A673 (cell line): ENCODE measurements at regions not wholly inside any gene's neighbourhood (a gene's known extent, or its start where the extent isn't known, plus 50 kb on each side); places are given as distances from the start of the nearest gene placed in this dataset.

Experiments used
- BruUV-seq: library from RNA; stranded (reverse); fragments of 400-500 nt; replicated peaks from 2 replicates; lab custom pipeline; 2021; lab: Mats Ljungman, UMichigan
- CTCF ChIA-PET: fragments of 300-600 bp; sonication (Branson Sonifier 250); formaldehyde crosslinking; loops from one replicate; lab custom pipeline; 2022; ENCODE audit warnings: antibody characterized with exemption; lab: Charles Lee
- POLR2A ChIA-PET: fragments of 300-600 bp; sonication (Branson Sonifier 250); formaldehyde crosslinking; loops from one replicate; lab custom pipeline; 2022; ENCODE audit warnings: antibody characterized with exemption; ENCODE audit not compliant: low non-redundant PET; lab: Charles Lee
- DNase-seq: peaks from one replicate; pipeline ENCODE4 v3.0.0-alpha.2; 2015; ENCODE audit warnings: low spot score
- H3K27ac ChIP-seq: fragments of 200-600 bp; sonication (generic); 2 replicates; pipeline ENCODE4 v1.5.1; 2016; ENCODE audit warnings: mixed run types, low read depth, mild to moderate bottlenecking, mixed read lengths, antibody characterized with exemption, low read length; ENCODE audit not compliant: poor library complexity, severe bottlenecking
- H3K27me3 ChIP-seq: fragments of 200-600 bp; sonication (generic); replicated peaks from 2 replicates; pipeline ENCODE4 v1.6.1; 2017; ENCODE audit warnings: mixed run types, low read depth, mild to moderate bottlenecking, mixed read lengths, antibody characterized with exemption, low read length; ENCODE audit not compliant: insufficient read depth, poor library complexity
- H3K36me3 ChIP-seq: fragments of 200-600 bp; sonication (generic); 2 replicates; pipeline ENCODE4 v1.6.1; 2016; ENCODE audit warnings: mixed run types, mild to moderate bottlenecking, mixed read lengths, antibody characterized with exemption, low read length; ENCODE audit not compliant: insufficient read depth, poor library complexity, severe bottlenecking
- H3K4me1 ChIP-seq: fragments of 200-600 bp; sonication (generic); 2 replicates; pipeline ENCODE4 v1.6.1; 2017; ENCODE audit warnings: mixed run types, mild to moderate bottlenecking, mixed read lengths, antibody characterized with exemption, low read length; ENCODE audit not compliant: insufficient read depth, poor library complexity, severe bottlenecking
- H3K4me3 ChIP-seq: fragments of 200-600 bp; sonication (generic); 2 replicates; pipeline ENCODE4 v1.5.1; 2016; ENCODE audit warnings: low read depth, mixed run types, mild to moderate bottlenecking, mixed read lengths, low read length; ENCODE audit not compliant: poor library complexity, severe bottlenecking
- H3K9me3 ChIP-seq: fragments of 200-600 bp; sonication (generic); 2 replicates; pipeline ENCODE4 v1.6.1; 2016; ENCODE audit warnings: mixed run types, low read depth, mild to moderate bottlenecking, mixed read lengths, antibody characterized with exemption, low read length; ENCODE audit not compliant: poor library complexity, severe bottlenecking
- CTCF ChIP-seq: fragments of 300-800, 200-600 bp; sonication (generic); conservative IDR thresholded peaks from 2 replicates; pipeline ENCODE4 v1.5.1; 2017; ENCODE audit warnings: low read depth, mild to moderate bottlenecking, antibody characterized with exemption, low read length, moderate library complexity, mixed read lengths
- EZH2 ChIP-seq: fragments of 200-600 bp; sonication (generic); IDR thresholded peaks from 2 replicates; pipeline ENCODE4 v1.6.1; 2017; ENCODE audit warnings: borderline replicate concordance, low read depth, mild to moderate bottlenecking, mixed read lengths, antibody characterized with exemption, low read length; ENCODE audit not compliant: poor library complexity, severe bottlenecking
- intact Hi-C: fragments of 100-400 bp; cut with micrococcal nuclease; formaldehyde crosslinking; loops from one replicate; pipeline ENCODE4 v1.10.0; 2022; ENCODE audit not compliant: unreplicated experiment

GRCh38 chr5:158108177-158108576 lies 249.2 kb upstream of the CLINT1 start:
- H3K27ac ChIP-seq: no peak overlapping the region
- TF ChIP-seq CTCF (no peak), EZH2 (no peak)
- no peaks in the 10 kb centered on the region for H3K4me1 ChIP-seq
- H3K4me3 ChIP-seq: no peak overlapping the region
- no peaks in the 10 kb centered on the region for H3K27me3 ChIP-seq
- CTCF ChIA-PET: no interaction called here
- POLR2A ChIA-PET: no interaction called here
- H3K9me3 ChIP-seq: no peaks in the 10 kb centered on the region
- no TSS peak for BruUV-seq
- H3K36me3 ChIP-seq: no peaks in the 10 kb centered on the region
- intact Hi-C loops: no loop called here
- DNase-seq: no peak

- Histone ChIP-seq H3K9me3 (no peaks in the 10 kb centered on the region), H3K4me1 (no peaks in the 10 kb centered on the region), H3K4me3 (no peak overlapping the region), H3K27ac (no peak overlapping the region), H3K27me3 (no peaks in the 10 kb centered on the region), H3K36me3 (no peaks in the 10 kb centered on the region)
- intact Hi-C loops: no loop called here
- no peak for DNase-seq
- ChIA-PET POLR2A (no interaction called here), CTCF (no interaction called here)
- TF ChIP-seq EZH2: no peak
- no TSS peak for BruUV-seq
These were observed 241.5 kb upstream of the CLINT1 start for GRCh38 chr5:158100373-158100888.

- H3K36me3 ChIP-seq: no peaks in the 10 kb centered on the region
- no peak overlapping the region for H3K27ac ChIP-seq
- no peaks in the 10 kb centered on the region for H3K9me3 ChIP-seq
- no peaks in the 10 kb centered on the region for H3K27me3 ChIP-seq
- CTCF ChIA-PET: no interaction called here
- H3K4me1 ChIP-seq: no peaks in the 10 kb centered on the region
- DNase-seq: no peak
- POLR2A ChIA-PET: no interaction called here
- intact Hi-C loops: no loop called here
- no TSS peak for BruUV-seq
- H3K4me3 ChIP-seq: no peak overlapping the region
- TF ChIP-seq EZH2 (no peak), CTCF (no peak)
These were observed 240.7 kb upstream of the CLINT1 start for GRCh38 chr5:158099571-158100105.

GRCh38 chr5:158096835-158097234 lies 237.9 kb upstream of the CLINT1 start:
- no peaks in the 10 kb centered on the region for H3K27me3 ChIP-seq
- no peak overlapping the region for H3K4me3 ChIP-seq
- ChIA-PET POLR2A (no interaction called here), CTCF (no interaction called here)
- no peaks in the 10 kb centered on the region for H3K9me3 ChIP-seq
- DNase-seq: no peak
- no peaks in the 10 kb centered on the region for H3K36me3 ChIP-seq
- no peaks in the 10 kb centered on the region for H3K4me1 ChIP-seq
- intact Hi-C loops: no loop called here
- TF ChIP-seq EZH2 (no peak), CTCF (no peak)
- no peak overlapping the region for H3K27ac ChIP-seq
- BruUV-seq: no TSS peak
